GM12874 (cell line): ENCODE measurements at regions not wholly inside any gene's neighbourhood (a gene's known extent, or its start where the extent isn't known, plus 50 kb on each side); places are given as distances from the start of the nearest gene placed in this dataset.

ENCODE experiments used
- CTCF ChIP-seq: IDR thresholded peaks from 2 replicates; pipeline ENCODE4 v1.5.1; 2011; ENCODE audit warnings: low read depth, mild to moderate bottlenecking, control low read depth, low read length, moderate library complexity; ENCODE audit not compliant: insufficient read depth

GRCh38 chr6:43992783-43993644 lies 134.2 kb downstream of the MRPL14 start:
- no peak for TF ChIP-seq CTCF

- no peak for TF ChIP-seq CTCF
Observed at GRCh38 chr6:43992126-43992663, 135.1 kb downstream of the MRPL14 start.

GRCh38 chr6:43990627-43991619 lies 136.3 kb downstream of the MRPL14 start:
- no peak for TF ChIP-seq CTCF

- TF ChIP-seq CTCF: no peak
Observed at GRCh38 chr6:43990275-43990626, 137.0 kb downstream of the MRPL14 start.

- TF ChIP-seq CTCF: no peak
Observed at GRCh38 chr6:43989581-43990146, 137.6 kb downstream of the MRPL14 start.

- no peak for TF ChIP-seq CTCF
Observed at GRCh38 chr6:43988801-43989200, 138.5 kb downstream of the MRPL14 start.
